ENCODE measurements at regions not wholly inside any gene's neighbourhood (a gene's known extent, or its start where the extent isn't known, plus 50 kb on each side); places are given as distances from the start of the nearest gene placed in this dataset.

GRCh38 chr3:168498194-168498593 lies 402.5 kb upstream of the GOLIM4 start:
- Histone ChIP-seq H3K27me3 (ENCODE audit: control insufficient read depth, insufficient read depth, low read length) (no peaks in the 10 kb centered on the region), H3K9me3 (ENCODE audit: control insufficient read depth, low read depth, low read length) (no peaks in the 10 kb centered on the region), H3K9ac (ENCODE audit: low read length) (no peak overlapping the region), H3K27ac (ENCODE audit: low read length) (no peak overlapping the region), H3K4me3 (ENCODE audit: low read length) (no peak overlapping the region), H3K36me3 (ENCODE audit: control insufficient read depth, low read depth, low read length) (no peaks in the 10 kb centered on the region), H3K4me1 (ENCODE audit: control insufficient read depth, low read depth, low read length) (no peaks in the 10 kb centered on the region)

GRCh38 chr3:168497741-168498140 lies 402.0 kb upstream of the GOLIM4 start:
- H3K36me3 ChIP-seq (ENCODE audit: control insufficient read depth, low read depth, low read length) = no peaks in the 10 kb centered on the region
- no peaks in the 10 kb centered on the region for H3K4me1 ChIP-seq (ENCODE audit: control insufficient read depth, low read depth, low read length)
- no peak overlapping the region for H3K9ac ChIP-seq (ENCODE audit: low read length)
- no peaks in the 10 kb centered on the region for H3K27me3 ChIP-seq (ENCODE audit: control insufficient read depth, insufficient read depth, low read length)
- H3K9me3 ChIP-seq (ENCODE audit: control insufficient read depth, low read depth, low read length) = no peaks in the 10 kb centered on the region
- no peak overlapping the region for H3K27ac ChIP-seq (ENCODE audit: low read length)
- no peak overlapping the region for H3K4me3 ChIP-seq (ENCODE audit: low read length)

GRCh38 chr3:168497183-168497582 lies 401.5 kb upstream of the GOLIM4 start:
- H3K9me3 ChIP-seq (ENCODE audit: control insufficient read depth, low read depth, low read length) = no peaks in the 10 kb centered on the region
- no peak overlapping the region for H3K9ac ChIP-seq (ENCODE audit: low read length)
- no peak overlapping the region for H3K27ac ChIP-seq (ENCODE audit: low read length)
- H3K27me3 ChIP-seq (ENCODE audit: control insufficient read depth, insufficient read depth, low read length) = no peaks in the 10 kb centered on the region
- H3K4me3 ChIP-seq (ENCODE audit: low read length) = no peak overlapping the region
- H3K4me1 ChIP-seq (ENCODE audit: control insufficient read depth, low read depth, low read length) = no peaks in the 10 kb centered on the region
- H3K36me3 ChIP-seq (ENCODE audit: control insufficient read depth, low read depth, low read length) = no peaks in the 10 kb centered on the region

GRCh38 chr3:168495932-168496331 lies 400.2 kb upstream of the GOLIM4 start:
- Histone ChIP-seq H3K27me3 (ENCODE audit: control insufficient read depth, insufficient read depth, low read length) (no peaks in the 10 kb centered on the region), H3K4me3 (ENCODE audit: low read length) (no peak overlapping the region), H3K27ac (ENCODE audit: low read length) (no peak overlapping the region), H3K36me3 (ENCODE audit: control insufficient read depth, low read depth, low read length) (no peaks in the 10 kb centered on the region), H3K4me1 (ENCODE audit: control insufficient read depth, low read depth, low read length) (no peaks in the 10 kb centered on the region), H3K9me3 (ENCODE audit: control insufficient read depth, low read depth, low read length) (no peaks in the 10 kb centered on the region), H3K9ac (ENCODE audit: low read length) (no peak overlapping the region)

- Histone ChIP-seq H3K27ac (ENCODE audit: low read length) (no peak overlapping the region), H3K9ac (ENCODE audit: low read length) (no peak overlapping the region), H3K27me3 (ENCODE audit: control insufficient read depth, insufficient read depth, low read length) (no peaks in the 10 kb centered on the region), H3K36me3 (ENCODE audit: control insufficient read depth, low read depth, low read length) (no peaks in the 10 kb centered on the region), H3K4me3 (ENCODE audit: low read length) (no peak overlapping the region), H3K9me3 (ENCODE audit: control insufficient read depth, low read depth, low read length) (no peaks in the 10 kb centered on the region), H3K4me1 (ENCODE audit: control insufficient read depth, low read depth, low read length) (no peaks in the 10 kb centered on the region)
Measured at GRCh38 chr3:168495270-168495669, 399.5 kb upstream of the GOLIM4 start.

- Histone ChIP-seq H3K4me3 (ENCODE audit: low read length) (no peak overlapping the region), H3K4me1 (ENCODE audit: control insufficient read depth, low read depth, low read length) (no peaks in the 10 kb centered on the region), H3K27ac (ENCODE audit: low read length) (no peak overlapping the region), H3K27me3 (ENCODE audit: control insufficient read depth, insufficient read depth, low read length) (no peaks in the 10 kb centered on the region), H3K9me3 (ENCODE audit: control insufficient read depth, low read depth, low read length) (no peaks in the 10 kb centered on the region), H3K9ac (ENCODE audit: low read length) (no peak overlapping the region), H3K36me3 (ENCODE audit: control insufficient read depth, low read depth, low read length) (no peaks in the 10 kb centered on the region)
Measured at GRCh38 chr3:168493412-168494205, 397.9 kb upstream of the GOLIM4 start.

- Histone ChIP-seq H3K36me3 (ENCODE audit: control insufficient read depth, low read depth, low read length) (no peaks in the 10 kb centered on the region), H3K27ac (ENCODE audit: low read length) (no peak overlapping the region), H3K9ac (ENCODE audit: low read length) (no peak overlapping the region), H3K4me1 (ENCODE audit: control insufficient read depth, low read depth, low read length) (no peaks in the 10 kb centered on the region), H3K9me3 (ENCODE audit: control insufficient read depth, low read depth, low read length) (no peaks in the 10 kb centered on the region), H3K27me3 (ENCODE audit: control insufficient read depth, insufficient read depth, low read length) (no peaks in the 10 kb centered on the region), H3K4me3 (ENCODE audit: low read length) (no peak overlapping the region)
Measured at GRCh38 chr3:168490981-168491380, 395.3 kb upstream of the GOLIM4 start.

GRCh38 chr3:168489301-168489700 lies 393.6 kb upstream of the GOLIM4 start:
- no peak overlapping the region for H3K4me3 ChIP-seq (ENCODE audit: low read length)
- no peaks in the 10 kb centered on the region for H3K36me3 ChIP-seq (ENCODE audit: control insufficient read depth, low read depth, low read length)
- no peak overlapping the region for H3K27ac ChIP-seq (ENCODE audit: low read length)
- H3K9ac ChIP-seq (ENCODE audit: low read length) = no peak overlapping the region
- H3K27me3 ChIP-seq (ENCODE audit: control insufficient read depth, insufficient read depth, low read length) = no peaks in the 10 kb centered on the region
- H3K4me1 ChIP-seq (ENCODE audit: control insufficient read depth, low read depth, low read length) = no peaks in the 10 kb centered on the region
- no peaks in the 10 kb centered on the region for H3K9me3 ChIP-seq (ENCODE audit: control insufficient read depth, low read depth, low read length)

GRCh38 chr3:168485936-168486335 lies 390.2 kb upstream of the GOLIM4 start:
- H3K9me3 ChIP-seq (ENCODE audit: control insufficient read depth, low read depth, low read length) = no peaks in the 10 kb centered on the region
- no peaks in the 10 kb centered on the region for H3K27me3 ChIP-seq (ENCODE audit: control insufficient read depth, insufficient read depth, low read length)
- H3K4me1 ChIP-seq (ENCODE audit: control insufficient read depth, low read depth, low read length) = no peaks in the 10 kb centered on the region
- H3K36me3 ChIP-seq (ENCODE audit: control insufficient read depth, low read depth, low read length) = no peaks in the 10 kb centered on the region
- no peak overlapping the region for H3K9ac ChIP-seq (ENCODE audit: low read length)
- no peak overlapping the region for H3K27ac ChIP-seq (ENCODE audit: low read length)
- H3K4me3 ChIP-seq (ENCODE audit: low read length) = no peak overlapping the region

- H3K4me3 ChIP-seq (ENCODE audit: low read length) = no peak overlapping the region
- H3K27ac ChIP-seq (ENCODE audit: low read length) = no peak overlapping the region
- no peaks in the 10 kb centered on the region for H3K9me3 ChIP-seq (ENCODE audit: control insufficient read depth, low read depth, low read length)
- H3K27me3 ChIP-seq (ENCODE audit: control insufficient read depth, insufficient read depth, low read length) = no peaks in the 10 kb centered on the region
- H3K9ac ChIP-seq (ENCODE audit: low read length) = no peak overlapping the region
- H3K4me1 ChIP-seq (ENCODE audit: control insufficient read depth, low read depth, low read length) = peaks cover 8% of the 10 kb centered on the region
- H3K36me3 ChIP-seq (ENCODE audit: control insufficient read depth, low read depth, low read length) = no peaks in the 10 kb centered on the region
Measured at GRCh38 chr3:168476360-168476980, 380.7 kb upstream of the GOLIM4 start.

- H3K27me3 ChIP-seq (ENCODE audit: control insufficient read depth, insufficient read depth, low read length) = no peaks in the 10 kb centered on the region
- H3K9me3 ChIP-seq (ENCODE audit: control insufficient read depth, low read depth, low read length) = no peaks in the 10 kb centered on the region
- no peaks in the 10 kb centered on the region for H3K36me3 ChIP-seq (ENCODE audit: control insufficient read depth, low read depth, low read length)
- peaks cover 8% of the 10 kb centered on the region for H3K4me1 ChIP-seq (ENCODE audit: control insufficient read depth, low read depth, low read length)
- no peak overlapping the region for H3K9ac ChIP-seq (ENCODE audit: low read length)
- H3K27ac ChIP-seq (ENCODE audit: low read length) = no peak overlapping the region
- H3K4me3 ChIP-seq (ENCODE audit: low read length) = no peak overlapping the region
Measured at GRCh38 chr3:168475704-168476103, 380.0 kb upstream of the GOLIM4 start.

GRCh38 chr3:168473334-168473890 lies 377.7 kb upstream of the GOLIM4 start:
- Histone ChIP-seq H3K27ac (ENCODE audit: low read length) (no peak overlapping the region), H3K9me3 (ENCODE audit: control insufficient read depth, low read depth, low read length) (no peaks in the 10 kb centered on the region), H3K4me1 (ENCODE audit: control insufficient read depth, low read depth, low read length) (peaks cover 8% of the 10 kb centered on the region), H3K9ac (ENCODE audit: low read length) (no peak overlapping the region), H3K27me3 (ENCODE audit: control insufficient read depth, insufficient read depth, low read length) (no peaks in the 10 kb centered on the region), H3K36me3 (ENCODE audit: control insufficient read depth, low read depth, low read length) (no peaks in the 10 kb centered on the region), H3K4me3 (ENCODE audit: low read length) (no peak overlapping the region)

Measured in iPS-18a (cell line).